ENCODE measurements at regions not wholly inside any gene's neighbourhood (a gene's known extent, or its start where the extent isn't known, plus 50 kb on each side); places are given as distances from the start of the nearest gene placed in this dataset.

DNA sequence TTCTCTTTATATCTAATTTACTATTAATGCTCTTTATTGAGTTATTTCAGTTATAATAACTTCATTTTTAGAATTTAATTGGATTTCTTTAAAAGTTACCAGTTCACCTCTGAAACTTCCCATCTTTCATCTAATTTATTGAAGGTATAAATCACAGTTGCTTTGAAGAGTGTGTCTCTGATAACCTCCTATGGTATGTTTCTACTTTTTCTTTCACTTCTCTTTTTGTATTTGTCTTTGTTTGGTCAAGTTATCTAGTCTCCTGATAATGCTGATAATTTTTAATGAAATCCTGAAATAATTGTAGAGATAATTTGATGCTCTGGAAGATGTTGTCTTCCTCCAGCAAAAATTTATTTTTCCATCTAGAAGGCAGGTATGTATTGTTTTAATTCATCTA is 141.6 kb upstream of the NPY2R start:
- H3K9me2 ChIP-seq (replicated peaks; ENCODE audit: control insufficient read depth, low read length), result no peaks in the 10 kb centered on the region
- H3K4me1 ChIP-seq (ENCODE audit: control insufficient read depth, low read length), result no peaks in the 10 kb centered on the region
- no peaks in the 10 kb centered on the region for H3K79me2 ChIP-seq (ENCODE audit: control insufficient read depth, low read length)
- H3K9me3 ChIP-seq (ENCODE audit: control insufficient read depth, insufficient read depth, low read length), result no peaks in the 10 kb centered on the region
- no peaks in the 10 kb centered on the region for H4K20me1 ChIP-seq (ENCODE audit: control insufficient read depth, insufficient read depth, low read depth, low read length)
- no peaks in the 10 kb centered on the region for H3F3A ChIP-seq (ENCODE audit: control insufficient read depth, insufficient read depth)
- no peaks in the 10 kb centered on the region for H3K27me3 ChIP-seq (ENCODE audit: control insufficient read depth, low read length)
- H3K4me3 ChIP-seq (ENCODE audit: low read length), result no peak overlapping the region
- no peak overlapping the region for H3K4me2 ChIP-seq (ENCODE audit: low read length)
- no peak overlapping the region for H3K27ac ChIP-seq (ENCODE audit: low read depth, low read length)
- no peaks in the 10 kb centered on the region for H3K36me3 ChIP-seq (ENCODE audit: control insufficient read depth, low read length)
- no peak for TF ChIP-seq EZH2phosphoT487 (IDR thresholded peaks at IDR 0.05; ENCODE audit: borderline replicate concordance, low read length)
- TF ChIP-seq, protein P1, sequence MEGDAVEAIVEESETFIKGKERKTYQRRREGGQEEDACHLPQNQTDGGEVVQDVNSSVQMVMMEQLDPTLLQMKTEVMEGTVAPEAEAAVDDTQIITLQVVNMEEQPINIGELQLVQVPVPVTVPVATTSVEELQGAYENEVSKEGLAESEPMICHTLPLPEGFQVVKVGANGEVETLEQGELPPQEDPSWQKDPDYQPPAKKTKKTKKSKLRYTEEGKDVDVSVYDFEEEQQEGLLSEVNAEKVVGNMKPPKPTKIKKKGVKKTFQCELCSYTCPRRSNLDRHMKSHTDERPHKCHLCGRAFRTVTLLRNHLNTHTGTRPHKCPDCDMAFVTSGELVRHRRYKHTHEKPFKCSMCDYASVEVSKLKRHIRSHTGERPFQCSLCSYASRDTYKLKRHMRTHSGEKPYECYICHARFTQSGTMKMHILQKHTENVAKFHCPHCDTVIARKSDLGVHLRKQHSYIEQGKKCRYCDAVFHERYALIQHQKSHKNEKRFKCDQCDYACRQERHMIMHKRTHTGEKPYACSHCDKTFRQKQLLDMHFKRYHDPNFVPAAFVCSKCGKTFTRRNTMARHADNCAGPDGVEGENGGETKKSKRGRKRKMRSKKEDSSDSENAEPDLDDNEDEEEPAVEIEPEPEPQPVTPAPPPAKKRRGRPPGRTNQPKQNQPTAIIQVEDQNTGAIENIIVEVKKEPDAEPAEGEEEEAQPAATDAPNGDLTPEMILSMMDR (IDR thresholded peaks at IDR 0.05; ENCODE audit: low read depth, low read length, poor library complexity, severe bottlenecking), result no peak

DNA sequence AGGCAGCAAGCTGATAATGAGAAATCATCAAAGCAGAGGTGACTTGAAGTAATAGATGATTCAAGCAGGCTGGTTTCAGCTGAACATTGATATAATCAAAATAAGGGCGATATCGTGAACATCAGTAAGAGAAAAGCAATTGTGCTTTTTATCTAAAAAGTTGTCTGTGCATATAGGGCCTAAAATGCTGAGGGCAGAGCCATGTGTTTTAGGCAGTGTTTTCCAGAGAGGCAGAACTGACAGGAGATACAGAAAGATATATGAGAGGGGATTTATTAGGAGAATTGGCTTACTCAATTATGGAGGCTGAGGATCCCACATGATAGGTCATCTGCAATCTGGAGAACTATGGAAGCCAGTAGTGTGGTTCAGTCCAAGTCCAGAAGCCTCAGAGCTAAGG is 136.5 kb upstream of the NPY2R start:
- no peak for TF ChIP-seq EZH2phosphoT487 (IDR thresholded peaks at IDR 0.05; ENCODE audit: borderline replicate concordance, low read length)
- TF ChIP-seq, protein P1 (IDR thresholded peaks at IDR 0.05; ENCODE audit: low read depth, low read length, poor library complexity, severe bottlenecking), result no peak
- H3K36me3 ChIP-seq (ENCODE audit: control insufficient read depth, low read length), result no peaks in the 10 kb centered on the region

DNA sequence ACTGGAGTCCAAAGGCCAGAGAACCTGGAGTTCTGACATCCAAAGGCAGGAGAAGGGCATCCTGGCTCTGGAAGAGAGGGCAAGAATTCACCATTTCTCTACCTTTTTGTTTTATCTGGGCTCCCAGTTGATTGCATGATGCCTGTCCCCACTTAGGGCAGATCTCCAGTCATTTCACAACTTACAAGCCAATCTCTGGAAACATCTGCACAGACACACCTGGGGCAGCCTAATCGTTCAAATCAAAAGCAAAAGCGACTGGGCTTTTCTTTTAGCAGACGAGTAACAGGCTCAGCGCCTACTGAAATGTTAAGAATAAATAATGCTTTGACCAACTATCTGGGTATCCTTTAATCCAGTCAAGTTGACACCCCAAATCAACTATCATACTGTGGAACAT is 136.0 kb upstream of the NPY2R start:
- Histone ChIP-seq H3K4me1 (ENCODE audit: control insufficient read depth, low read length) (no peaks in the 10 kb centered on the region), H3K9me2 (replicated peaks; ENCODE audit: control insufficient read depth, low read length) (no peaks in the 10 kb centered on the region), H3K4me3 (ENCODE audit: low read length) (no peak overlapping the region), H3K27ac (ENCODE audit: low read depth, low read length) (no peak overlapping the region), H3K36me3 (ENCODE audit: control insufficient read depth, low read length) (no peaks in the 10 kb centered on the region), H3K79me2 (ENCODE audit: control insufficient read depth, low read length) (no peaks in the 10 kb centered on the region), H3F3A (ENCODE audit: control insufficient read depth, insufficient read depth) (no peaks in the 10 kb centered on the region), H4K20me1 (ENCODE audit: control insufficient read depth, insufficient read depth, low read depth, low read length) (no peaks in the 10 kb centered on the region), H3K9me3 (ENCODE audit: control insufficient read depth, insufficient read depth, low read length) (no peaks in the 10 kb centered on the region), H3K4me2 (ENCODE audit: low read length) (no peak overlapping the region), H3K27me3 (ENCODE audit: control insufficient read depth, low read length) (no peaks in the 10 kb centered on the region)
- TF ChIP-seq, protein P1 (IDR thresholded peaks at IDR 0.05; ENCODE audit: low read depth, low read length, poor library complexity, severe bottlenecking), result no peak
- TF ChIP-seq EZH2phosphoT487 (IDR thresholded peaks at IDR 0.05; ENCODE audit: borderline replicate concordance, low read length), result no peak

More for the DNA sequence above, 136.5 kb upstream of the NPY2R start:
- Histone ChIP-seq H3K9me2 (replicated peaks; ENCODE audit: control insufficient read depth, low read length) (no peaks in the 10 kb centered on the region), H3F3A (ENCODE audit: control insufficient read depth, insufficient read depth) (no peaks in the 10 kb centered on the region), H3K4me1 (ENCODE audit: control insufficient read depth, low read length) (no peaks in the 10 kb centered on the region), H3K27me3 (ENCODE audit: control insufficient read depth, low read length) (no peaks in the 10 kb centered on the region), H3K4me3 (ENCODE audit: low read length) (no peak overlapping the region), H3K4me2 (ENCODE audit: low read length) (no peak overlapping the region), H3K9me3 (ENCODE audit: control insufficient read depth, insufficient read depth, low read length) (no peaks in the 10 kb centered on the region), H3K27ac (ENCODE audit: low read depth, low read length) (no peak overlapping the region), H4K20me1 (ENCODE audit: control insufficient read depth, insufficient read depth, low read depth, low read length) (no peaks in the 10 kb centered on the region), H3K79me2 (ENCODE audit: control insufficient read depth, low read length) (no peaks in the 10 kb centered on the region)

DNA sequence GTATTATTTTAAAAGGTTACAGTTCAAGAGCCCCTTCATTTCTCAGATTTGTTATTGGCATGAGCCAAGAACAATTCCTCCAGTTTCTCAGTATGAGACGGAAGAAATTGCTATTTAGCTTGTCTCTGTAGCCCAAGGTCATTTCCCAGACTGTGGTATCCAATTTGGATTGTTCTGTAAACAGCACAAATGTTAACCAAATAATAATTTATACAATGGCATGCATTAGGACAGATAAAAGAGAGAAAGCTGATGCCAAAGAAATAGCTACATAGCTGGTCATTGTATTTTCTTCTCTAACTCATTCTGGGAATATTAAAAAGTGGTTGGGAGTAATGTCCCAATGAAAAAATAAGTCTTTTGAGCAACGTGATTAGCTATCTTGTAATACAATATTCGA is 134.6 kb upstream of the NPY2R start:
- Histone ChIP-seq H3K4me2 (ENCODE audit: low read length) (no peak overlapping the region), H3K27me3 (ENCODE audit: control insufficient read depth, low read length) (no peaks in the 10 kb centered on the region)

More for the DNA sequence above, 134.6 kb upstream of the NPY2R start:
- no peaks in the 10 kb centered on the region for H3K9me3 ChIP-seq (ENCODE audit: control insufficient read depth, insufficient read depth, low read length)
- no peaks in the 10 kb centered on the region for H4K20me1 ChIP-seq (ENCODE audit: control insufficient read depth, insufficient read depth, low read depth, low read length)
- no peaks in the 10 kb centered on the region for H3K9me2 ChIP-seq (replicated peaks; ENCODE audit: control insufficient read depth, low read length)
- no peaks in the 10 kb centered on the region for H3K4me1 ChIP-seq (ENCODE audit: control insufficient read depth, low read length)
- H3F3A ChIP-seq (ENCODE audit: control insufficient read depth, insufficient read depth), result no peaks in the 10 kb centered on the region
- H3K27ac ChIP-seq (ENCODE audit: low read depth, low read length), result no peak overlapping the region
- no peak for TF ChIP-seq EZH2phosphoT487 (IDR thresholded peaks at IDR 0.05; ENCODE audit: borderline replicate concordance, low read length)
- TF ChIP-seq, protein P1 (IDR thresholded peaks at IDR 0.05; ENCODE audit: low read depth, low read length, poor library complexity, severe bottlenecking), result no peak
- no peaks in the 10 kb centered on the region for H3K79me2 ChIP-seq (ENCODE audit: control insufficient read depth, low read length)
- no peaks in the 10 kb centered on the region for H3K36me3 ChIP-seq (ENCODE audit: control insufficient read depth, low read length)
- no peak overlapping the region for H3K4me3 ChIP-seq (ENCODE audit: low read length)
